Esophagus squamous epithelium (tissue), 5 donors: ENCODE measurements at regions not wholly inside any gene's neighbourhood (a gene's known extent, or its start where the extent isn't known, plus 50 kb on each side); places are given as distances from the start of the nearest gene placed in this dataset.

Experiments used
- DNase-seq: peaks from one replicate; lab custom pipeline; 2025; lab: John Stamatoyannopoulos, UW
- H3K27ac ChIP-seq, 4 donors: fragments of 200-600 bp; sonication (generic); one replicate each; pipeline ENCODE4 v1.5.1; 2016 to 2019; ENCODE audit warnings: mild to moderate bottlenecking in 1 of 4
- H3K27me3 ChIP-seq, 4 donors: fragments of 200-600 bp; sonication (generic); 1 replicate in 3 of 4; 2 replicates in 1 of 4; pipeline versions ENCODE4 v1.5.1 to v1.6.0; 2017 to 2021; ENCODE audit warnings: antibody characterized with exemption in 1 of 4
- H3K36me3 ChIP-seq, 3 donors: fragments of 200-600 bp; sonication (generic); one replicate each; pipeline ENCODE4 v1.5.1; 2016 to 2019
- H3K4me1 ChIP-seq, 3 donors: fragments of 200-600 bp; sonication (generic); one replicate each; pipeline ENCODE4 v1.5.1; 2017 to 2019
- H3K4me3 ChIP-seq, 4 donors: fragments of 200-600 bp; sonication (generic); 1 replicate in 3 of 4; 2 replicates in 1 of 4; pipeline ENCODE4 v1.5.1; 2016 to 2019; ENCODE audit warnings: mild to moderate bottlenecking in 2 of 4, moderate library complexity in 1 of 4
- H3K9me3 ChIP-seq, 3 donors: fragments of 200-600 bp; sonication (generic); one replicate each; pipeline ENCODE4 v1.5.1; 2016 to 2019
- CTCF ChIP-seq, 6 experiments: fragments of 450-650 bp in 4 of 6; fragments of 200-600 bp in 2 of 6; sonication (generic) in 2 of 6; IDR thresholded peaks; one replicate each; pipeline ENCODE4 v1.5.1; 2016 to 2019; ENCODE audit warnings: antibody characterized with exemption in 6 of 6, mild to moderate bottlenecking in 4 of 6, moderate library complexity in 4 of 6
- POLR2A ChIP-seq, 4 donors: fragments of 450-650 bp; IDR thresholded peaks; one replicate each; pipeline ENCODE4 v1.6.1; 2017; ENCODE audit warnings: antibody characterized with exemption in 4 of 4, mild to moderate bottlenecking in 4 of 4, moderate library complexity in 3 of 4
- WGBS, 2 donors: methylation state at CpG; one replicate each; pipeline ENCODE4 v1.1.5; 2018; 5-methylcytosine and 5-hydroxymethylcytosine counted together
- intact Hi-C: fragments of 100-400 bp; cut with DNase I; formaldehyde crosslinking; loops from one replicate; pipeline ENCODE4 v1.15.0; 2022
- donor health status: DM: yes; HTN: yes; CAD: no.

- no peak overlapping the region for H3K27ac ChIP-seq
- peaks cover 0 to 55% (median 0%) of the 10 kb centered on the region in 4 donors for H3K27me3 ChIP-seq
- H3K9me3 ChIP-seq = no peaks in the 10 kb centered on the region
- H3K4me1 ChIP-seq = peaks cover 0 to 9% (median 4%) of the 10 kb centered on the region in 3 donors
- H3K36me3 ChIP-seq = no peaks in the 10 kb centered on the region
- no peak overlapping the region for H3K4me3 ChIP-seq
- no peak for DNase-seq
- 70 to 73% methylated on average over 5 of the region's 5 CpGs for WGBS, 2 donors
- intact Hi-C loops = no loop called here
- TF ChIP-seq CTCF (IDR thresholded peaks at IDR 0.05) = no peak
- no peak for TF ChIP-seq POLR2A (IDR thresholded peaks at IDR 0.05)
Observed at GRCh38 chr15:69533522-69533921, 80.9 kb downstream of the RPLP1 start.

- intact Hi-C loops = no loop called here
- Histone ChIP-seq H3K36me3 (no peaks in the 10 kb centered on the region), H3K27ac (no peak overlapping the region), H3K27me3 (peaks cover 0 to 47% (median 0%) of the 10 kb centered on the region in 4 donors), H3K4me3 (no peak overlapping the region), H3K9me3 (no peaks in the 10 kb centered on the region), H3K4me1 (peaks cover 0 to 9% (median 4%) of the 10 kb centered on the region in 3 donors)
- TF ChIP-seq CTCF (IDR thresholded peaks at IDR 0.05) (no peak), POLR2A (IDR thresholded peaks at IDR 0.05) (no peak)
- WGBS, 2 donors = 65 to 86% methylated on average over 4 of the region's 4 CpGs
- no peak for DNase-seq
Observed at GRCh38 chr15:69535101-69535638, 82.6 kb downstream of the RPLP1 start.

GRCh38 chr15:69535998-69536397 is 83.4 kb downstream of the RPLP1 start:
- TF ChIP-seq CTCF (IDR thresholded peaks at IDR 0.05) (no peak), POLR2A (IDR thresholded peaks at IDR 0.05) (no peak)
- Histone ChIP-seq H3K27me3 (peaks cover 0 to 45% (median 0%) of the 10 kb centered on the region in 4 donors), H3K9me3 (no peaks in the 10 kb centered on the region), H3K27ac (no peak overlapping the region), H3K36me3 (no peaks in the 10 kb centered on the region), H3K4me3 (no peak overlapping the region), H3K4me1 (peaks cover 0 to 7% (median 4%) of the 10 kb centered on the region in 3 donors)
- no peak for DNase-seq
- 78 to 82% methylated on average over 6 of the region's 6 CpGs for WGBS, 2 donors
- intact Hi-C loops = no loop called here

GRCh38 chr15:69536726-69537512 is 84.3 kb downstream of the RPLP1 start:
- Histone ChIP-seq H3K27me3 (peaks cover 0 to 37% (median 0%) of the 10 kb centered on the region in 4 donors), H3K9me3 (no peaks in the 10 kb centered on the region), H3K36me3 (no peaks in the 10 kb centered on the region), H3K4me3 (no peak overlapping the region), H3K4me1 (no peaks in the 10 kb centered on the region), H3K27ac (no peak overlapping the region)
- 83 to 91% methylated on average over 7 of the region's 7 CpGs for WGBS, 2 donors
- DNase-seq = no peak
- intact Hi-C loops = no loop called here
- TF ChIP-seq CTCF (IDR thresholded peaks at IDR 0.05) = no peak
- TF ChIP-seq POLR2A (IDR thresholded peaks at IDR 0.05) = no peak

GRCh38 chr15:69537901-69538300 is 85.3 kb downstream of the RPLP1 start:
- H3K36me3 ChIP-seq = no peaks in the 10 kb centered on the region
- intact Hi-C loops = no loop called here
- H3K4me3 ChIP-seq = no peak overlapping the region
- no peaks in the 10 kb centered on the region for H3K9me3 ChIP-seq
- no peak for DNase-seq
- peaks cover 0 to 28% (median 0%) of the 10 kb centered on the region in 4 donors for H3K27me3 ChIP-seq
- H3K27ac ChIP-seq = no peak overlapping the region
- H3K4me1 ChIP-seq = no peaks in the 10 kb centered on the region
- WGBS, 2 donors = 89 to 100% methylated on average over 1 of the region's 1 CpG
- no peak for TF ChIP-seq POLR2A (IDR thresholded peaks at IDR 0.05)
- TF ChIP-seq CTCF (IDR thresholded peaks at IDR 0.05) = no peak
